GM08714 (cell line): ENCODE measurements at regions not wholly inside any gene's neighbourhood (a gene's known extent, or its start where the extent isn't known, plus 50 kb on each side); places are given as distances from the start of the nearest gene placed in this dataset.
"Not testable (repeated sequence)": the region's sequence is repeated elsewhere in the genome, so short reads cannot be mapped to it uniquely, and the experiment has no call there.

Experiments
- H3K4me3 ChIP-seq: fragments of 200-500 bp; sonication (Bioruptor generic); 2 replicates; pipeline ENCODE4 v1.5.1; 2014; ENCODE audit warnings: mild to moderate bottlenecking, low read length, inconsistent platforms
- ZNF274 ChIP-seq: IDR thresholded peaks from 2 replicates; pipeline ENCODE4 v1.6.1; 2012; ENCODE audit warnings: mild to moderate bottlenecking, low read depth, low read length

- peak overlapping the region; percentile 62; the same call in 1 of the 2 replicates for H3K4me3 ChIP-seq
- TF ChIP-seq ZNF274: no peak
Measured at GRCh38 chr22:25420471-25420924, 144.0 kb upstream of the GRK3 start.

- H3K4me3 ChIP-seq: peak overlapping the region; percentile 62; the same call in 1 of the 2 replicates
- TF ChIP-seq ZNF274: no peak
Measured at GRCh38 chr22:25420925-25421904, 143.3 kb upstream of the GRK3 start.

GRCh38 chr22:25426530-25427308, 137.8 kb upstream of the GRK3 start:
- H3K4me3 ChIP-seq: not testable (repeated sequence)

- not testable (repeated sequence) for H3K4me3 ChIP-seq
Measured at GRCh38 chr22:25431637-25432342, 132.7 kb upstream of the GRK3 start.

GRCh38 chr22:25433381-25433970, 131.0 kb upstream of the GRK3 start:
- H3K4me3 ChIP-seq: not testable (repeated sequence)

GRCh38 chr22:25437414-25438160, 126.9 kb upstream of the GRK3 start:
- TF ChIP-seq ZNF274: no peak
- H3K4me3 ChIP-seq: no peak overlapping the region

- H3K4me3 ChIP-seq: peak overlapping the region; percentile 0; the same call in 1 of the 2 replicates
- TF ChIP-seq ZNF274: no peak
Measured at GRCh38 chr22:25447067-25447685, 117.3 kb upstream of the GRK3 start.

GRCh38 chr22:25447686-25448434, 116.6 kb upstream of the GRK3 start:
- no peak for TF ChIP-seq ZNF274
- peak overlapping the region; percentile 98 for H3K4me3 ChIP-seq

GRCh38 chr22:25448435-25449051, 115.9 kb upstream of the GRK3 start:
- no peak for TF ChIP-seq ZNF274
- peak overlapping the region; percentile 98 for H3K4me3 ChIP-seq

- H3K4me3 ChIP-seq: peak overlapping the region; percentile 98; the same call in 1 of the 2 replicates
- no peak for TF ChIP-seq ZNF274
Measured at GRCh38 chr22:25449781-25450317, 114.6 kb upstream of the GRK3 start.

- no peak overlapping the region for H3K4me3 ChIP-seq
- TF ChIP-seq ZNF274: no peak
Measured at GRCh38 chr22:25451480-25452114, 112.9 kb upstream of the GRK3 start.
